GM10248 (cell line): ENCODE measurements at regions not wholly inside any gene's neighbourhood (a gene's known extent, or its start where the extent isn't known, plus 50 kb on each side); places are given as distances from the start of the nearest gene placed in this dataset.

Experiments
- CTCF ChIA-PET: fragments of 300-600 bp; sonication (Branson Sonifier 250); formaldehyde crosslinking; extraction: SDS; loops from one replicate; lab custom pipeline; 2021; ENCODE audit warnings: antibody characterized with exemption; lab: Yijun Ruan, JAX
- POLR2A ChIA-PET: fragments of 350-650 bp; sonication (Branson Sonifier 250); formaldehyde crosslinking; extraction: SDS; loops from one replicate; lab custom pipeline; 2020; ENCODE audit warnings: antibody characterized with exemption; lab: Yijun Ruan, JAX
- DNase-seq: peaks from one replicate; pipeline ENCODE4 v3.0.0; 2012; ENCODE audit errors: extremely low spot score
- CTCF ChIP-seq: IDR thresholded peaks from 2 replicates; pipeline ENCODE4 v1.5.1; 2012; ENCODE audit warnings: mild to moderate bottlenecking, low read depth; ENCODE audit errors: extremely low read depth, missing control alignments, control extremely low read depth

DNA sequence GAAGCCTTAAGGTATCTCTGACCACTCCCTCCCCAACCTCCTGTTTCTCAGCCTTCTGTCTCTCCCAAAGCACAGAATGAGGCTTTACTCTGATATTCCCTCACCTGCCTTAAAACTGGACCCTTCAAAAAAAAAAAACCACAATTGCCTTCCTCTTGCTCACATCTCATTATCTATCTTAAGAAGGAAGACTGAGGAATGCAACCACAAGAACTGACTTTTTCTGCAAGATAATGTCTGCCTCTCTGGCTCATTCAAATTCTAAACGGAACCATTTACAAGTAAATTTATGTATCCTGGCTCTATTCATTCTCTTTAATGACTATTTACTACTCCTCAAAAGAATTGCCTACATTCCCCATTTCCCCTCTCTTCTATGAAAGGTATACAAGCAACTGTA, 545.5 kb upstream of the HTR2C start:
- ChIA-PET POLR2A (no interaction called here), CTCF (no interaction called here)
- no peak for TF ChIP-seq CTCF
- DNase-seq, result no peak

GRCh38 chrX:114037515-114037914, 546.4 kb upstream of the HTR2C start:
- ChIA-PET CTCF (no interaction called here), POLR2A (no interaction called here)
- DNase-seq, result no peak
- TF ChIP-seq CTCF, result no peak

GRCh38 chrX:114028907-114029662, 554.8 kb upstream of the HTR2C start:
- no peak for TF ChIP-seq CTCF
- ChIA-PET POLR2A (no interaction called here), CTCF (no interaction called here)
- DNase-seq, result no peak

GRCh38 chrX:114017086-114017485, 566.8 kb upstream of the HTR2C start:
- no peak for DNase-seq
- POLR2A ChIA-PET, result no interaction called here

GRCh38 chrX:114015966-114016365, 567.9 kb upstream of the HTR2C start:
- ChIA-PET POLR2A (no interaction called here), CTCF (no interaction called here)

More at GRCh38 chrX:114017086-114017485, 566.8 kb upstream of the HTR2C start:
- CTCF ChIA-PET, result no interaction called here
- TF ChIP-seq CTCF, result no peak

GRCh38 chrX:114006664-114007063, 577.2 kb upstream of the HTR2C start:
- no peak for DNase-seq
- no peak for TF ChIP-seq CTCF
- POLR2A ChIA-PET, result no interaction called here
- CTCF ChIA-PET, result no interaction called here

More at GRCh38 chrX:114015966-114016365, 567.9 kb upstream of the HTR2C start:
- TF ChIP-seq CTCF, result no peak
- DNase-seq, result no peak
